ENCODE measurements at regions not wholly inside any gene's neighbourhood (a gene's known extent, or its start where the extent isn't known, plus 50 kb on each side); places are given as distances from the start of the nearest gene placed in this dataset.
"Not testable (repeated sequence)": the region's sequence is repeated elsewhere in the genome, so short reads cannot be mapped to it uniquely, and the experiment has no call there.

GRCh38 chr4:123170843-123171242, 225.8 kb upstream of the SPRY1 start:
- H3K9me3 ChIP-seq, result no peaks in the 10 kb centered on the region
- H3K27ac ChIP-seq, result no peak overlapping the region
- H3K4me3 ChIP-seq, result no peak overlapping the region
- H3K27me3 ChIP-seq, result no peaks in the 10 kb centered on the region
- TF ChIP-seq CTCF (IDR thresholded peaks at IDR 0.05) (no peak), POLR2AphosphoS5 (IDR thresholded peaks at IDR 0.05; ENCODE audit: insufficient read depth in 1 of 2, low read depth in 1 of 2) (no peak)
- no peaks in the 10 kb centered on the region for H3K36me3 ChIP-seq
- peaks cover 4% of the 10 kb centered on the region for H3K4me1 ChIP-seq
- no peak for DNase-seq (ENCODE audit: extremely low spot score in 2 of 2)
- intact Hi-C loops (cut with DNase I), result no loop called here

DNA sequence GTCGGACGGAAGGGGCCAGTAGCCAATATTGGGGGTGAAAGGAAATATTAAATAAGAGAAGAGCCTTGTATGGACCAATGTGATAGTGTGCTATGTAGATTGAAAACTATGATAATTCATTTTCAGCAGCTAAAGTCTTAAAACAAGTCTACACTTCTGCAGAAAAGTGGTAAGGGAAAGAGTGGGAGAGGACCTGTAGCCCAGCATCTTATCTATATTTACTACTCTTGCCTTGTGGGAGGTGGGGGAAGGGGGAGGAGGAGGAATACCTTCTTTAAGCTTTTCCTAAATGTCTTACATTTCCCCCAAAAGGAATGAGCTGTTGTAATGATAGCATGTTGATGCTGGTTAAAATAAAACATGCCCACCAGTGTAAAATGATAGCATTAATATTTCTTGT, 220.0 kb upstream of the SPRY1 start:
- Histone ChIP-seq H3K27me3 (no peaks in the 10 kb centered on the region), H3K4me1 (no peaks in the 10 kb centered on the region), H3K36me3 (no peaks in the 10 kb centered on the region), H3K27ac (no peak overlapping the region), H3K4me3 (no peak overlapping the region), H3K9me3 (no peaks in the 10 kb centered on the region)
- DNase-seq (ENCODE audit: extremely low spot score in 2 of 2), result no peak
- intact Hi-C loops (cut with DNase I), result no loop called here
- TF ChIP-seq CTCF (IDR thresholded peaks at IDR 0.05), result no peak
- no peak for TF ChIP-seq POLR2A (IDR thresholded peaks at IDR 0.05)

- H3K4me1 ChIP-seq, result no peaks in the 10 kb centered on the region
- no peaks in the 10 kb centered on the region for H3K27me3 ChIP-seq
- no peak overlapping the region for H3K4me3 ChIP-seq
- no peak for TF ChIP-seq POLR2A (IDR thresholded peaks at IDR 0.05)
- intact Hi-C loops (cut with DNase I), result no loop called here
- no peak for DNase-seq (ENCODE audit: extremely low spot score in 2 of 2)
- H3K9me3 ChIP-seq, result no peaks in the 10 kb centered on the region
- no peak overlapping the region for H3K27ac ChIP-seq
- no peaks in the 10 kb centered on the region for H3K36me3 ChIP-seq
Observed at GRCh38 chr4:123182289-123182688, 214.3 kb upstream of the SPRY1 start.

GRCh38 chr4:123183308-123183707, 213.3 kb upstream of the SPRY1 start:
- intact Hi-C loops (cut with DNase I), result no loop called here

GRCh38 chr4:123183754-123184153, 212.8 kb upstream of the SPRY1 start:
- H3K27me3 ChIP-seq; DNase-seq (ENCODE audit: extremely low spot score in 2 of 2); intact Hi-C loops (cut with DNase I); H3K36me3 ChIP-seq; H3K27ac ChIP-seq; H3K9me3 ChIP-seq; H3K4me3 ChIP-seq; H3K4me1 ChIP-seq: not testable (repeated sequence)

More at GRCh38 chr4:123183308-123183707, 213.3 kb upstream of the SPRY1 start:
- DNase-seq (ENCODE audit: extremely low spot score in 2 of 2), result no peak
- Histone ChIP-seq H3K9me3 (no peaks in the 10 kb centered on the region), H3K4me3 (no peak overlapping the region), H3K27ac (no peak overlapping the region), H3K36me3 (no peaks in the 10 kb centered on the region), H3K27me3 (no peaks in the 10 kb centered on the region), H3K4me1 (no peaks in the 10 kb centered on the region)
- TF ChIP-seq CTCF (IDR thresholded peaks at IDR 0.05), result no peak
- no peak for TF ChIP-seq POLR2AphosphoS5 (IDR thresholded peaks at IDR 0.05; ENCODE audit: insufficient read depth in 1 of 2, low read depth in 1 of 2)
- no peak for TF ChIP-seq POLR2A (IDR thresholded peaks at IDR 0.05)

- H3K27ac ChIP-seq, result no peak overlapping the region
- H3K27me3 ChIP-seq, result no peaks in the 10 kb centered on the region
- H3K36me3 ChIP-seq, result no peaks in the 10 kb centered on the region
- intact Hi-C loops (cut with DNase I), result no loop called here
- no peak for TF ChIP-seq POLR2A (IDR thresholded peaks at IDR 0.05)
- TF ChIP-seq CTCF (IDR thresholded peaks at IDR 0.05), result no peak
- TF ChIP-seq POLR2AphosphoS5 (IDR thresholded peaks at IDR 0.05; ENCODE audit: insufficient read depth in 1 of 2, low read depth in 1 of 2), result no peak
- no peaks in the 10 kb centered on the region for H3K9me3 ChIP-seq
- H3K4me3 ChIP-seq, result no peak overlapping the region
- H3K4me1 ChIP-seq, result no peaks in the 10 kb centered on the region
- no peak for DNase-seq (ENCODE audit: extremely low spot score in 2 of 2)
Observed at GRCh38 chr4:123186731-123187130, 209.9 kb upstream of the SPRY1 start.

Data from vagina (tissue), 2 donors.